ENCODE measurements at regions not wholly inside any gene's neighbourhood (a gene's known extent, or its start where the extent isn't known, plus 50 kb on each side); places are given as distances from the start of the nearest gene placed in this dataset.

GRCh38 chr12:24256684-24257083 lies 307.2 kb upstream of the SOX5 start:
- no TSS peak for BruUV-seq (replicated peaks)
- intact Hi-C loops (cut with micrococcal nuclease; ENCODE audit: unreplicated experiment), result no loop called here
- Histone ChIP-seq H2AFZ (ENCODE audit: low read length) (no peak overlapping the region), H3K4me3 (replicated peaks in 1 of 3; ENCODE audit: insufficient read depth in 1 of 3, low read depth in 2 of 3, low read length in 3 of 3) (no peak overlapping the region), H3K9me3 (ENCODE audit: low read length) (no peaks in the 10 kb centered on the region), H3K79me2 (ENCODE audit: insufficient read depth, low read length) (no peaks in the 10 kb centered on the region), H3K4me1 (ENCODE audit: insufficient read depth, low read length) (no peaks in the 10 kb centered on the region), H3K36me3 (replicated peaks in 1 of 2; ENCODE audit: control insufficient read depth in 1 of 2, insufficient read depth in 2 of 2, low read length in 2 of 2) (no peaks in the 10 kb centered on the region), H3K27ac (ENCODE audit: extremely low read length, insufficient read depth, low read length) (no peak overlapping the region), H3K9ac (ENCODE audit: insufficient read depth, low read depth, low read length) (no peak overlapping the region), H4K20me1 (ENCODE audit: insufficient read depth, low read length) (no peaks in the 10 kb centered on the region), H3K27me3 (ENCODE audit: control insufficient read depth in 1 of 2, insufficient read depth in 2 of 2, low read length in 2 of 2) (peaks cover 0 to 5% of the 10 kb centered on the region in 2 experiments; a peak in 2 of 5 replicates), H3K4me2 (ENCODE audit: low read depth, low read length) (no peak overlapping the region)
- no peak for FAIRE-seq
- POLR2A ChIA-PET, result no interaction called here
- WGBS (ENCODE audit: low lambda C conversion rate), result 12% methylated on average over 4 of the region's 4 CpGs
- ATAC-seq, result no peak
- in situ Hi-C loops (cut with HindIII; ENCODE audit: extremely low pct_ligation_motif_present, low pct_unique_long_range_greater_than_20kb), result no loop called here
- DNase-seq (ENCODE audit: low spot score), result no peak
- CTCF ChIA-PET (ENCODE audit: low intra/inter-chr PET ratio, low total read pairs), result no interaction called here
- no peak for TF ChIP-seq TCF7L2 (IDR thresholded peaks at IDR 0.05; ENCODE audit: low read depth, low read length)
- TF ChIP-seq HCFC1 (IDR thresholded peaks at IDR 0.05; ENCODE audit: low read depth, low read length), result no peak
- TF ChIP-seq STAG1 (CRISPR knock-in tag; IDR thresholded peaks at IDR 0.05), result no peak
- TF ChIP-seq ZMYM2 (CRISPR knock-in tag; IDR thresholded peaks at IDR 0.05), result no peak
- no peak for TF ChIP-seq ZNF343 (CRISPR knock-in tag; IDR thresholded peaks at IDR 0.05)
- TF ChIP-seq AHDC1 (CRISPR knock-in tag; IDR thresholded peaks at IDR 0.05; ENCODE audit: borderline replicate concordance), result no peak
- no peak for TF ChIP-seq ZNF101 (CRISPR knock-in tag; IDR thresholded peaks at IDR 0.05; ENCODE audit: borderline replicate concordance, low read depth)
- no peak for TF ChIP-seq BATF2 (CRISPR knock-in tag; IDR thresholded peaks at IDR 0.05)
- TF ChIP-seq MAFK (conservative IDR thresholded peaks at IDR 0.05 in 1 of 2, IDR thresholded peaks at IDR 0.05 in 1 of 2; ENCODE audit: low read length in 2 of 2), result no peak
- no peak for TF ChIP-seq ZNF7 (CRISPR knock-in tag; IDR thresholded peaks at IDR 0.05)
- TF ChIP-seq ZNF580 (CRISPR knock-in tag; IDR thresholded peaks at IDR 0.05; ENCODE audit: borderline replicate concordance, low read depth), result no peak
- no peak for TF ChIP-seq TEF (CRISPR knock-in tag; IDR thresholded peaks at IDR 0.05)
- TF ChIP-seq MTA3 (CRISPR knock-in tag; IDR thresholded peaks at IDR 0.05), result no peak
- no peak for TF ChIP-seq GFI1 (CRISPR knock-in tag; IDR thresholded peaks at IDR 0.05; ENCODE audit: borderline replicate concordance)
- no peak for TF ChIP-seq ZNF891 (CRISPR knock-in tag; IDR thresholded peaks at IDR 0.05)
- no peak for TF ChIP-seq BRF2 (CRISPR knock-in tag; IDR thresholded peaks at IDR 0.05)
- no peak for TF ChIP-seq TRIM22 (IDR thresholded peaks at IDR 0.05)

Measured in HepG2 (cell line).